HepG2 (cell line): ENCODE measurements at regions not wholly inside any gene's neighbourhood (a gene's known extent, or its start where the extent isn't known, plus 50 kb on each side); places are given as distances from the start of the nearest gene placed in this dataset.
A peak's percentile ranks its signal among the peaks of the same experiment; 100 is the strongest.

Experiments used
- HMGA1 ChIP-seq: sonication (generic); formaldehyde crosslinking; conservative IDR thresholded peaks from 2 replicates; pipeline ENCODE4 v1.4.0; 2020; ENCODE audit warnings: missing genetic modification reagents
- IRX3 ChIP-seq: sonication (generic); formaldehyde crosslinking; IDR thresholded peaks from 2 replicates; pipeline ENCODE4 v1.8.1; 2023; ENCODE audit warnings: mild to moderate bottlenecking, low read depth, missing genetic modification reagents, borderline replicate concordance
- NR2C2 ChIP-seq: sonication (generic); formaldehyde crosslinking; IDR thresholded peaks from 2 replicates; pipeline ENCODE4 v1.4.0; 2020; ENCODE audit warnings: missing genetic modification reagents, mild to moderate bottlenecking, moderate library complexity, borderline replicate concordance
- PAF1 ChIP-seq: IDR thresholded peaks from 2 replicates; pipeline ENCODE4 v1.6.1; 2016; ENCODE audit warnings: missing genetic modification reagents, missing compliant biosample characterization
- PCBP2 ChIP-seq: fragments of 200-400 bp; formaldehyde crosslinking; optimal IDR thresholded peaks from 2 replicates; pipeline ENCODE3; 2018; ENCODE audit warnings: low read length, low read depth; ENCODE audit not compliant: poor library complexity, severe bottlenecking
- SOX13 ChIP-seq, 3 experiments: fragments of 450-650 bp in 1 of 3; sonication (generic) in 1 of 3; formaldehyde crosslinking in 1 of 3; IDR thresholded peaks in 2 of 3; conservative IDR thresholded peaks in 1 of 3; 2 replicates each; pipeline versions ENCODE4 v1.5.0 to v1.6.1; 2016 to 2020; ENCODE audit warnings: antibody characterized with exemption in 1 of 3, mild to moderate bottlenecking in 1 of 3, missing compliant biosample characterization in 1 of 3, missing genetic modification reagents in 1 of 3, moderate library complexity in 1 of 3
- ZBTB7A ChIP-seq: sonication (generic); formaldehyde crosslinking; IDR thresholded peaks from 2 replicates; pipeline ENCODE4 v1.8.0; 2022; ENCODE audit warnings: mild to moderate bottlenecking, missing genetic modification reagents
- ZFYVE20 ChIP-seq: sonication (generic); formaldehyde crosslinking; IDR thresholded peaks from 2 replicates; pipeline ENCODE4 v1.8.0; 2023; ENCODE audit warnings: low read depth, mild to moderate bottlenecking, moderate library complexity, missing genetic modification reagents, borderline replicate concordance
- ZNF24 ChIP-seq: fragments of 450-650 bp; IDR thresholded peaks from 2 replicates; pipeline ENCODE4 v1.6.1; 2017; ENCODE audit warnings: antibody characterized with exemption, mild to moderate bottlenecking
- ZNF354B ChIP-seq: sonication (generic); formaldehyde crosslinking; IDR thresholded peaks from 2 replicates; pipeline ENCODE4 v1.8.0; 2022; ENCODE audit warnings: mild to moderate bottlenecking, missing genetic modification reagents
- ZNF7 ChIP-seq: IDR thresholded peaks from 2 replicates; pipeline ENCODE4 v1.6.1; 2016; ENCODE audit warnings: missing biosample characterization, missing genetic modification reagents
- ZNF749 ChIP-seq: sonication (generic); formaldehyde crosslinking; IDR thresholded peaks from 2 replicates; pipeline ENCODE4 v1.8.0; 2022; ENCODE audit warnings: mild to moderate bottlenecking, missing genetic modification reagents, moderate library complexity, borderline replicate concordance
- TF ChIP-seq, protein P1 (sequence below): sonication (generic); formaldehyde crosslinking; IDR thresholded peaks from 2 replicates; pipeline ENCODE4 v1.5.0; 2020; ENCODE audit warnings: mild to moderate bottlenecking, missing genetic modification reagents, borderline replicate concordance
- TF ChIP-seq, protein P2 (sequence below): IDR thresholded peaks from 2 replicates; pipeline ENCODE4 v1.6.1; 2016; ENCODE audit warnings: mild to moderate bottlenecking, missing biosample characterization, missing genetic modification reagents
- TF ChIP-seq, protein P3 (sequence below): sonication (generic); formaldehyde crosslinking; conservative IDR thresholded peaks from 2 replicates; pipeline ENCODE4 v1.4.0; 2020; ENCODE audit warnings: missing genetic modification reagents

DNA sequence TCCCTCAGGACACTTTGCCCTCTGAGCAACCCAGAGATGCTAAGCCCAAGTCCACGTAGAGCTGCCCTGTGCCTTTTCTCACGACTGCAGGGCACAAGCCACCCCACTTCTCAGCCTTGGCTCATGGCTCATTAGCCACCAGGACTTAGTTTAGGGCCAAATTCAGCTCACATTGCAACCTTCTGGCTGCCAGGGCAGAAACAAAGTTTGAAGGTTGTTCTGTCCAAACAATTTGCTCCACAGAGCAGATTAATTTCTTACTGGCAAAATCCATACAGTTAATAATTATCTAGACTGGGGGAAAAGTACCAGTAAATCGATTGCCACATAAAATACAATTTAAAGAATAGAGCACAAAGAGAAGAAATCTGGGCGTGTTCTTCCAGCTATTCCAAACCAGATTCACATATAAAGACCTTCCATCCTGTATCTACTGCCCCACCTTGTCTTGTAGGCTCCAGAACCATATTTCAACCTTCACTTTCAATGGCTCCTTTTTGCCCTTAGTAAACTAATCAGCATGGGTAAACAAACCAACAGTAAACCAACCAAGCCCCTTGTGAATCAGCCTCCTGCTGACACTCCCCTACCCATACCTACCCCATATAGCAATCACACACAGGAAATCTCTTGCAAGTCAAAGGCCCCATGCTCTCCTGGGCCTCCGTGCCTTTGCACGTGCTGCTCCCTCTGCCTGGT is 101.9 kb downstream of the QRSL1 start (continued):
- TF ChIP-seq, protein P1, sequence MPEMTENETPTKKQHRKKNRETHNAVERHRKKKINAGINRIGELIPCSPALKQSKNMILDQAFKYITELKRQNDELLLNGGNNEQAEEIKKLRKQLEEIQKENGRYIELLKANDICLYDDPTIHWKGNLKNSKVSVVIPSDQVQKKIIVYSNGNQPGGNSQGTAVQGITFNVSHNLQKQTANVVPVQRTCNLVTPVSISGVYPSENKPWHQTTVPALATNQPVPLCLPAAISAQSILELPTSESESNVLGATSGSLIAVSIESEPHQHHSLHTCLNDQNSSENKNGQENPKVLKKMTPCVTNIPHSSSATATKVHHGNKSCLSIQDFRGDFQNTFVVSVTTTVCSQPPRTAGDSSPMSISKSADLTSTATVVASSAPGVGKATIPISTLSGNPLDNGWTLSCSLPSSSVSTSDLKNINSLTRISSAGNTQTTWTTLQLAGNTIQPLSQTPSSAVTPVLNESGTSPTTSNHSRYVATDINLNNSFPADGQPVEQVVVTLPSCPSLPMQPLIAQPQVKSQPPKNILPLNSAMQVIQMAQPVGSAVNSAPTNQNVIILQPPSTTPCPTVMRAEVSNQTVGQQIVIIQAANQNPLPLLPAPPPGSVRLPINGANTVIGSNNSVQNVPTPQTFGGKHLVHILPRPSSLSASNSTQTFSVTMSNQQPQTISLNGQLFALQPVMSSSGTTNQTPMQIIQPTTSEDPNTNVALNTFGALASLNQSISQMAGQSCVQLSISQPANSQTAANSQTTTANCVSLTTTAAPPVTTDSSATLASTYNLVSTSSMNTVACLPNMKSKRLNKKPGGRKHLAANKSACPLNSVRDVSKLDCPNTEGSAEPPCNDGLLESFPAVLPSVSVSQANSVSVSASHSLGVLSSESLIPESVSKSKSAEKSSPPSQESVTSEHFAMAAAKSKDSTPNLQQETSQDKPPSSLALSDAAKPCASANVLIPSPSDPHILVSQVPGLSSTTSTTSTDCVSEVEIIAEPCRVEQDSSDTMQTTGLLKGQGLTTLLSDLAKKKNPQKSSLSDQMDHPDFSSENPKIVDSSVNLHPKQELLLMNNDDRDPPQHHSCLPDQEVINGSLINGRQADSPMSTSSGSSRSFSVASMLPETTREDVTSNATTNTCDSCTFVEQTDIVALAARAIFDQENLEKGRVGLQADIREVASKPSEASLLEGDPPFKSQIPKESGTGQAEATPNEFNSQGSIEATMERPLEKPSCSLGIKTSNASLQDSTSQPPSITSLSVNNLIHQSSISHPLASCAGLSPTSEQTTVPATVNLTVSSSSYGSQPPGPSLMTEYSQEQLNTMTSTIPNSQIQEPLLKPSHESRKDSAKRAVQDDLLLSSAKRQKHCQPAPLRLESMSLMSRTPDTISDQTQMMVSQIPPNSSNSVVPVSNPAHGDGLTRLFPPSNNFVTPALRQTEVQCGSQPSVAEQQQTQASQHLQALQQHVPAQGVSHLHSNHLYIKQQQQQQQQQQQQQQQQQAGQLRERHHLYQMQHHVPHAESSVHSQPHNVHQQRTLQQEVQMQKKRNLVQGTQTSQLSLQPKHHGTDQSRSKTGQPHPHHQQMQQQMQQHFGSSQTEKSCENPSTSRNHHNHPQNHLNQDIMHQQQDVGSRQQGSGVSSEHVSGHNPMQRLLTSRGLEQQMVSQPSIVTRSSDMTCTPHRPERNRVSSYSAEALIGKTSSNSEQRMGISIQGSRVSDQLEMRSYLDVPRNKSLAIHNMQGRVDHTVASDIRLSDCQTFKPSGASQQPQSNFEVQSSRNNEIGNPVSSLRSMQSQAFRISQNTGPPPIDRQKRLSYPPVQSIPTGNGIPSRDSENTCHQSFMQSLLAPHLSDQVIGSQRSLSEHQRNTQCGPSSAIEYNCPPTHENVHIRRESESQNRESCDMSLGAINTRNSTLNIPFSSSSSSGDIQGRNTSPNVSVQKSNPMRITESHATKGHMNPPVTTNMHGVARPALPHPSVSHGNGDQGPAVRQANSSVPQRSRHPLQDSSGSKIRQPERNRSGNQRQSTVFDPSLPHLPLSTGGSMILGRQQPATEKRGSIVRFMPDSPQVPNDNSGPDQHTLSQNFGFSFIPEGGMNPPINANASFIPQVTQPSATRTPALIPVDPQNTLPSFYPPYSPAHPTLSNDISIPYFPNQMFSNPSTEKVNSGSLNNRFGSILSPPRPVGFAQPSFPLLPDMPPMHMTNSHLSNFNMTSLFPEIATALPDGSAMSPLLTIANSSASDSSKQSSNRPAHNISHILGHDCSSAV (CRISPR knock-in tag): no peak
- no peak for TF ChIP-seq IRX3 (CRISPR knock-in tag)
- TF ChIP-seq ZBTB7A (CRISPR knock-in tag): peak; percentile 74; the same call in 1 of the 2 replicates
- no peak for TF ChIP-seq PAF1 (CRISPR knock-in tag)
- TF ChIP-seq ZNF7 (CRISPR knock-in tag): no peak
- no peak for TF ChIP-seq ZFYVE20 (CRISPR knock-in tag)
- TF ChIP-seq SOX13 (IDR thresholded peaks at IDR 0.05): no peak
- TF ChIP-seq SOX13 (CRISPR knock-in tag; conservative IDR thresholded peaks at IDR 0.05 in 1 of 2, IDR thresholded peaks at IDR 0.05 in 1 of 2): peak in 1 of 2 experiments; percentile 60; a peak in 2 of 4 replicates
- no peak for TF ChIP-seq PCBP2
- TF ChIP-seq, protein P2, sequence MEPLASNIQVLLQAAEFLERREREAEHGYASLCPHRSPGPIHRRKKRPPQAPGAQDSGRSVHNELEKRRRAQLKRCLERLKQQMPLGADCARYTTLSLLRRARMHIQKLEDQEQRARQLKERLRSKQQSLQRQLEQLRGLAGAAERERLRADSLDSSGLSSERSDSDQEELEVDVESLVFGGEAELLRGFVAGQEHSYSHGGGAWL (CRISPR knock-in tag): no peak
- TF ChIP-seq NR2C2: no peak; the same call in 1 of the 2 replicates
- no peak for TF ChIP-seq ZNF24
- no peak for TF ChIP-seq ZNF749 (CRISPR knock-in tag)
- TF ChIP-seq ZNF354B: no peak
- no peak for TF ChIP-seq HMGA1 (CRISPR knock-in tag)
- TF ChIP-seq, protein P3, sequence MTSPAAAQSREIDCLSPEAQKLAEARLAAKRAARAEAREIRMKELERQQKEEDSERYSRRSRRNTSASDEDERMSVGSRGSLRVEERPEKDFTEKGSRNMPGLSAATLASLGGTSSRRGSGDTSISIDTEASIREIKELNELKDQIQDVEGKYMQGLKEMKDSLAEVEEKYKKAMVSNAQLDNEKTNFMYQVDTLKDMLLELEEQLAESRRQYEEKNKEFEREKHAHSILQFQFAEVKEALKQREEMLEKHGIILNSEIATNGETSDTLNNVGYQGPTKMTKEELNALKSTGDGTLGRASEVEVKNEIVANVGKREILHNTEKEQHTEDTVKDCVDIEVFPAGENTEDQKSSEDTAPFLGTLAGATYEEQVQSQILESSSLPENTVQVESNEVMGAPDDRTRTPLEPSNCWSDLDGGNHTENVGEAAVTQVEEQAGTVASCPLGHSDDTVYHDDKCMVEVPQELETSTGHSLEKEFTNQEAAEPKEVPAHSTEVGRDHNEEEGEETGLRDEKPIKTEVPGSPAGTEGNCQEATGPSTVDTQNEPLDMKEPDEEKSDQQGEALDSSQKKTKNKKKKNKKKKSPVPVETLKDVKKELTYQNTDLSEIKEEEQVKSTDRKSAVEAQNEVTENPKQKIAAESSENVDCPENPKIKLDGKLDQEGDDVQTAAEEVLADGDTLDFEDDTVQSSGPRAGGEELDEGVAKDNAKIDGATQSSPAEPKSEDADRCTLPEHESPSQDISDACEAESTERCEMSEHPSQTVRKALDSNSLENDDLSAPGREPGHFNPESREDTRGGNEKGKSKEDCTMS: no peak
